HepG2 (cell line): ENCODE measurements at regions not wholly inside any gene's neighbourhood (a gene's known extent, or its start where the extent isn't known, plus 50 kb on each side); places are given as distances from the start of the nearest gene placed in this dataset.
"Not testable (repeated sequence)": the region's sequence is repeated elsewhere in the genome, so short reads cannot be mapped to it uniquely, and the experiment has no call there.

ENCODE experiments used
- ATAC-seq: fragments of 200-7000 bp; cut with Tn5 transposase; 3 replicates; pipeline ENCODE4 v1.9.1; 2020; ENCODE audit warnings: mild to moderate bottlenecking, moderate library complexity
- BruUV-seq: library from RNA; stranded (reverse); fragments of 400-500 nt; replicated peaks from 2 replicates; lab custom pipeline; 2021; lab: Mats Ljungman, UMichigan
- CTCF ChIA-PET: fragments of 300-600 bp; formaldehyde crosslinking; extraction: SDS; loops from one replicate; lab custom pipeline; 2021; ENCODE audit warnings: low total read pairs, inconsistent platforms, low intra/inter-chr PET ratio; lab: Yijun Ruan, JAX
- POLR2A ChIA-PET: fragments of 350-600 bp; sonication (Branson Sonifier 250); formaldehyde crosslinking; loops from one replicate; lab custom pipeline; 2020; ENCODE audit warnings: antibody characterized with exemption, inconsistent platforms; lab: Yijun Ruan, JAX
- DNase-seq: peaks from one replicate; pipeline ENCODE4 v3.0.0-alpha.2; 2015; ENCODE audit warnings: low spot score
- FAIRE-seq: peaks from 3 replicates; lab custom pipeline; 2011; peaks lifted over from hg19 to GRCh38; lab: Jason Lieb, UNC
- H2AFZ ChIP-seq: one replicate; pipeline ENCODE4 v1.6.1; 2011; ENCODE audit warnings: low read length, inconsistent platforms
- H3K27ac ChIP-seq: fragments of 300-600 bp; 3 replicates; pipeline ENCODE4 v1.8.0; 2011; ENCODE audit warnings: mixed run types, mild to moderate bottlenecking, mixed read lengths, low read length, inconsistent platforms; ENCODE audit not compliant: insufficient read depth; ENCODE audit errors: extremely low read length
- H3K27me3 ChIP-seq, 2 experiments: fragments of 200-600 bp in 1 of 2; 2 replicates in 1 of 2; 3 replicates in 1 of 2; pipeline versions ENCODE4 v1.6.0 to v1.8.0; 2011; ENCODE audit warnings: low read length in 2 of 2, mild to moderate bottlenecking in 2 of 2, moderate library complexity in 2 of 2, inconsistent platforms in 1 of 2; ENCODE audit not compliant: insufficient read depth in 2 of 2, control insufficient read depth in 1 of 2
- H3K36me3 ChIP-seq, 2 experiments: fragments of 200-600 bp in 1 of 2; replicated peaks in 1 of 2; 2 replicates in 1 of 2; 3 replicates in 1 of 2; pipeline versions ENCODE4 v1.5.1 to v1.8.0; 2011; ENCODE audit warnings: low read length in 2 of 2, inconsistent platforms in 1 of 2; ENCODE audit not compliant: insufficient read depth in 2 of 2, control insufficient read depth in 1 of 2
- H3K4me1 ChIP-seq: 2 replicates; pipeline ENCODE4 v1.5.1; 2012; ENCODE audit warnings: low read length, inconsistent platforms; ENCODE audit not compliant: insufficient read depth
- H3K4me2 ChIP-seq: 2 replicates; pipeline ENCODE4 v1.6.0; 2011; ENCODE audit warnings: low read depth, low read length, inconsistent platforms
- H3K4me3 ChIP-seq, 3 experiments: fragments of 200-600 bp in 1 of 3; sonication (generic), shearing (Covaris generic) in 1 of 3; replicated peaks in 1 of 3; 2 replicates each; pipeline ENCODE4 v1.5.1; 2011 to 2016; ENCODE audit warnings: low read length in 3 of 3, inconsistent platforms in 2 of 3, low read depth in 2 of 3, mild to moderate bottlenecking in 2 of 3, control low read depth in 1 of 3, mixed read lengths in 1 of 3; ENCODE audit not compliant: insufficient read depth in 1 of 3
- H3K79me2 ChIP-seq: one replicate; pipeline ENCODE4 v1.6.1; 2011; ENCODE audit warnings: low read length, inconsistent platforms; ENCODE audit not compliant: insufficient read depth
- H3K9ac ChIP-seq: 2 replicates; pipeline ENCODE4 v1.6.0; 2011; ENCODE audit warnings: mild to moderate bottlenecking, low read depth, low read length, inconsistent platforms; ENCODE audit not compliant: insufficient read depth
- H3K9me3 ChIP-seq: 2 replicates; pipeline ENCODE4 v1.5.1; 2012; ENCODE audit warnings: mild to moderate bottlenecking, low read length
- H4K20me1 ChIP-seq: 2 replicates; pipeline ENCODE4 v1.6.0; 2011; ENCODE audit warnings: inconsistent platforms, mild to moderate bottlenecking, low read length, moderate library complexity; ENCODE audit not compliant: insufficient read depth
- HDAC1 ChIP-seq: sonication (generic); formaldehyde crosslinking; IDR thresholded peaks from 2 replicates; pipeline ENCODE4 v1.5.1; 2020; ENCODE audit warnings: mild to moderate bottlenecking, missing genetic modification reagents
- PATZ1 ChIP-seq: sonication (generic); formaldehyde crosslinking; IDR thresholded peaks from 2 replicates; pipeline ENCODE4 v1.4.0; 2020; ENCODE audit warnings: missing genetic modification reagents
- SRY ChIP-seq: sonication (generic); formaldehyde crosslinking; IDR thresholded peaks from 2 replicates; pipeline ENCODE4 v1.8.0; 2022; ENCODE audit warnings: mild to moderate bottlenecking, missing genetic modification reagents
- THRA ChIP-seq: sonication (generic); formaldehyde crosslinking; IDR thresholded peaks from 2 replicates; pipeline ENCODE4 v1.4.0; 2020; ENCODE audit warnings: missing genetic modification reagents, borderline replicate concordance
- ZBTB44 ChIP-seq: sonication (generic); formaldehyde crosslinking; IDR thresholded peaks from 2 replicates; pipeline ENCODE4 v1.4.0; 2020; ENCODE audit warnings: missing genetic modification reagents
- ZNF550 ChIP-seq: sonication (generic); formaldehyde crosslinking; IDR thresholded peaks from 2 replicates; pipeline ENCODE4 v1.4.0; 2020; ENCODE audit warnings: mild to moderate bottlenecking, missing genetic modification reagents, borderline replicate concordance
- ZNF816 ChIP-seq: sonication (generic); formaldehyde crosslinking; IDR thresholded peaks from 2 replicates; pipeline ENCODE4 v1.8.0; 2022; ENCODE audit warnings: missing genetic modification reagents, mild to moderate bottlenecking, borderline replicate concordance
- WGBS: methylation state at CpG from one replicate; pipeline ENCODE4 v1.1.6; 2017; ENCODE audit warnings: low lambda C conversion rate; 5-methylcytosine and 5-hydroxymethylcytosine counted together
- in situ Hi-C: cut with HindIII; loops from 2 replicates; pipeline ENCODE4 v1.10.0; 2017; ENCODE audit warnings: low pct_unique_long_range_greater_than_20kb; ENCODE audit not compliant: extremely low pct_ligation_motif_present
- intact Hi-C: fragments of 100-400 bp; cut with micrococcal nuclease; formaldehyde crosslinking; loops from one replicate; pipeline ENCODE4 v1.10.0; 2022; ENCODE audit not compliant: unreplicated experiment
- TF ChIP-seq, protein P1 (sequence below): sonication (generic); formaldehyde crosslinking; IDR thresholded peaks from 2 replicates; pipeline ENCODE4 v1.4.0; 2020; ENCODE audit warnings: missing genetic modification reagents, mild to moderate bottlenecking, borderline replicate concordance

DNA sequence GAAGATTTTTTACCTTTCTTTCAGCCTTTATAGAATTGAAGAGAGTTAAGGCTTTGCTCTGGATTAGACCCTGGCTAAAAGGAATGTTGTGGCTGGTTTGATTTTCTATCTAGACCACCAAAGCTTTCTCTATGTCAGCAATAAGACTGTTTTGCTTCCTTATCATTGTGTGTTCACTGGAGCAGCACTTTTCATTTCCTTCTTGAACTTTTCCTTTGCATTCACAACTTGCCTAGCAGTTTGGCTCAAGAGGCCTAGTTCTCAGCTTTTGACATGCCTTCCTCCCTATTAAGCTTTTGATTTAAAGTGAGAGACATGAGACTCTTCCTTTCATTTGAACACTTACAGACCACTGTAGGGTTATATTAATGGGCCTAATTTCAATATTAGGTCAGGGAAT lies 64.1 kb upstream of the USP15 start (continued):
- no peak for TF ChIP-seq THRA (CRISPR knock-in tag)
- TF ChIP-seq, protein P1, sequence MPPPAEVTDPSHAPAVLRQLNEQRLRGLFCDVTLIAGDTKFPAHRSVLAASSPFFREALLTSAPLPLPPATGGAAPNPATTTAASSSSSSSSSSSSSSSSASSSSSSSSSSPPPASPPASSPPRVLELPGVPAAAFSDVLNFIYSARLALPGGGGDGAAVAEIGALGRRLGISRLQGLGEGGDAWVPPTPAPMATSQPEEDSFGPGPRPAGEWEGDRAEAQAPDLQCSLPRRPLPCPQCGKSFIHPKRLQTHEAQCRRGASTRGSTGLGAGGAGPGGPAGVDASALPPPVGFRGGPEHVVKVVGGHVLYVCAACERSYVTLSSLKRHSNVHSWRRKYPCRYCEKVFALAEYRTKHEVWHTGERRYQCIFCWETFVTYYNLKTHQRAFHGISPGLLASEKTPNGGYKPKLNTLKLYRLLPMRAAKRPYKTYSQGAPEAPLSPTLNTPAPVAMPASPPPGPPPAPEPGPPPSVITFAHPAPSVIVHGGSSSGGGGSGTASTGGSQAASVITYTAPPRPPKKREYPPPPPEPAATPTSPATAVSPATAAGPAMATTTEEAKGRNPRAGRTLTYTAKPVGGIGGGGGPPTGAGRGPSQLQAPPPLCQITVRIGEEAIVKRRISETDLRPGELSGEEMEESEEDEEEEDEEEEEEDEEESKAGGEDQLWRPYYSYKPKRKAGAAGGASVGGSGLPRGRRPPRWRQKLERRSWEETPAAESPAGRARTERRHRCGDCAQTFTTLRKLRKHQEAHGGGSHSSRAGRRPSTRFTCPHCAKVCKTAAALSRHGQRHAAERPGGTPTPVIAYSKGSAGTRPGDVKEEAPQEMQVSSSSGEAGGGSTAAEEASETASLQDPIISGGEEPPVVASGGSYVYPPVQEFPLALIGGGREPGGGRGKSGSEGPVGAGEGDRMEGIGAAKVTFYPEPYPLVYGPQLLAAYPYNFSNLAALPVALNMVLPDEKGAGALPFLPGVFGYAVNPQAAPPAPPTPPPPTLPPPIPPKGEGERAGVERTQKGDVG (CRISPR knock-in tag): no peak
- TF ChIP-seq PATZ1 (CRISPR knock-in tag): no peak
- TF ChIP-seq ZNF816 (CRISPR knock-in tag): no peak
- no peak for TF ChIP-seq SRY (CRISPR knock-in tag)
- TF ChIP-seq HDAC1 (CRISPR knock-in tag): no peak
- no peak for TF ChIP-seq ZNF550 (CRISPR knock-in tag)
- TF ChIP-seq ZBTB44 (CRISPR knock-in tag): no peak

DNA sequence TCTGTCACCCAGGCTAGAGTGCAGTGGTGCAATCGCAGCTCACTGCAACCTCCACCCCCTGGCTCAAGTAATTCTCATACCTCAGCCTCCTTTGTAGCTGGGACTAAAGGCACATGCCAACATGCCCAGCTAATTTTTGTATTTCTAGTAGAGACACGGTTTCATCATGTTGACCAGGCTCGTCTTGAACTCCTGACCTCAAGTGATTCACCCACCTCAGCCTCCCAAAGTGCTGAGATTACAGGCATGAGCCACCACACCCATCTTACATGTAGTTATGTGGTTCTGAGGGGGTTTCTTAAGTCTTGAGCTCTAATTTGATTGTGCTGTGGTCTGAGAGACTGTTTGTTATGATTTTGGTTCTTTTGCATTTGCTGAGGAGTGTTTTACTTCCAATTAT lies 57.3 kb upstream of the USP15 start:
- H2AFZ ChIP-seq, H3K79me2 ChIP-seq, H3K9me3 ChIP-seq, H3K4me3 ChIP-seq, H3K27me3 ChIP-seq, in situ Hi-C loops, H4K20me1 ChIP-seq, CTCF ChIA-PET, FAIRE-seq, H3K36me3 ChIP-seq, H3K9ac ChIP-seq, intact Hi-C loops, ATAC-seq, POLR2A ChIA-PET, H3K27ac ChIP-seq, BruUV-seq, DNase-seq, H3K4me2 ChIP-seq: not testable (repeated sequence)
- peaks cover 13% of the 10 kb centered on the region for H3K4me1 ChIP-seq
- 0% methylated on average over 3 of the region's 3 CpGs for WGBS
